ENCODE measurements at regions not wholly inside any gene's neighbourhood (a gene's known extent, or its start where the extent isn't known, plus 50 kb on each side); places are given as distances from the start of the nearest gene placed in this dataset.
A peak's percentile ranks its signal among the peaks of the same experiment; 100 is the strongest.

DNA sequence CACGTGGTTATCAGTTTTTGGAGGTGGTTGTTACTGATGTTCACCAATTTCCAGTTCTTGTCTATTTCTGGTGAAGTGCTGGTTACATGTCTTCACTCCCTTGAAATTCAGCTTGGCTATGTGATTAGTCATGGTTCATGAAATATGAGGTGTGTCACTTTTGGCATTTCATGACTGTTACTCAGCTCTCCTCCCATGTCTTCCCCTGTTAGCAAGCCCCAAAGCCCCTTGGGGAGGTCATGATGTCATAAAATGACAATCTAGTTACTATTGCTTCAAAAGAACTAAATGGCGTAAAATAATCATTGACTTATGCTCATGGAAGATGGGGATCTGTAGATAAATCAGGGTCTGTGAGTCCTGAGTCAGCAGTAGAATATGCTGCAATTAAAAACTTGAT lies 425.1 kb downstream of the SETD4 start:
- no peak for DNase-seq

DNA sequence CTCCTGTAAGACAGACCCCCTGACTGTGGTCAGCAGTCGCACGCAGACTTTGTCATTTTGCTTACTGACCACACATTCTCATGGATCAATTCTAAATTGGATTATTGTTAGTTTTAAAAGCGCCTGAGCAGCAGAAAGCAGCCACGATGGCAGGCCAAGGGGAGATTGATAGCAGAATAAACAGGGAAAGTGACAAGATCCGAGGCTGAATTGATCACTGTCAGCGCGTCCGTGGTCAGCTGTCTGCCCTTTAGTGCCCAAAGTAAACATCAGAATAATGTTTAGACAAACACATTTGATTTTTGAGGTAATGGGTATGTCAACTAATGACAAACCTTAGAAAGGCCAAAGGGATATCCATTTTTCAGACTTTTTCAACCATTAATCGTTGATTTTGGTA lies 426.8 kb downstream of the SETD4 start:
- no peak for DNase-seq

DNA sequence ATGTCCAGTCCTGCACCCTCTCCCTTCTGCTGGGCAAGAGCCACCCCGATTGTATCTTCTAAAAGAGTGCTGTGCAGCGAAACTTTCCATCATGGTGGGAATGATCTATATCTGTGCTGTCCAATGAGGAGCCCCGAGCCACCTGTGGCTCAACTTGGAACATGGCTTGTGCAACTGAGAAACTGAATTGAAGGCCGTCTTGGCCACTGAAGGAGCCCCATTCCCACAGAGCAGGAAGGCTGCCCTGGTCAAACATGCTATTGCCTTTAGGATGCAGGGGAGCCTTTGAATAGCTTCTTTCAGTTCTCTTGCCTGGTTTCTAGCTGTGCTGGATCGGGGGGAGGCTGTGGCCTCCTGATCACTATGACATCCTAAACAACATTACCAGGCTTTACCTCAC lies 427.6 kb downstream of the SETD4 start:
- DNase-seq = no peak

DNA sequence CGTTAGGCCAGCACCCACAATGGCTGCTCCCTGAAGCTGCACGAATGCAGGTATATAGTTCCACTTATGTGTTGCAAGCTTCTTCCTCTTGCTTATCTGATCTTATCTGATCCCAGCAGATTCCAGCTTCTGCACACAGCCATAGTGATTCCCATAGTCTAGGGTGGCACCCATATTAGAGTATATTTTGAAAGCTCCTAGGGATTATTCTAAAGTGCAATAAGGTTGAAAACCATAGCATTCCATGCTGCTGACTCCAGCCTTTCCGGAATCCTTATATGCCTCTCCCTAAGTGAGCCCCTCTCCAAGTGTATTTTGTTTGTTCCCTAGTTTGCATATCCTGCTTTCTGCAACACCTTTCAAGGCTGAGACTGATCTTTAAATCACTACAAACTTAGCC lies 432.0 kb downstream of the SETD4 start:
- DNase-seq = no peak

DNA sequence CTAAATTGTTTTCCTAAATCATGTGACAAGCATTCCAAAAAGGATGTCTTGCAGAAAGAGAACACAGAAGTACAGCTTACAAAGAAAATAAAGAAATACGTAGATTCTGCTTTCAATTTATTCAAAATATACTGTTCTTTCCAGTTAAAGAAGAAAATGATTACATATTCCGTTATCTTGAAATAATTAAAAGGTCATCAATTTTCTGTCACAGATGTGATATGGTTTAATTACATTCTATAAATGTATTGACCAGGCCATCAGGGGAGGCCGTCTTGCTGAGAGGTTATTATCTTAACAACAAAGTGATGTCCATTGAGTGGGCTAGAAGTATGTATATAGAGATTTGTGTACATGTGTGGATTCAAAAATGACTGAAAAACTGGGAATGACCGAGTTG lies 432.9 kb downstream of the SETD4 start:
- no peak for DNase-seq

DNA sequence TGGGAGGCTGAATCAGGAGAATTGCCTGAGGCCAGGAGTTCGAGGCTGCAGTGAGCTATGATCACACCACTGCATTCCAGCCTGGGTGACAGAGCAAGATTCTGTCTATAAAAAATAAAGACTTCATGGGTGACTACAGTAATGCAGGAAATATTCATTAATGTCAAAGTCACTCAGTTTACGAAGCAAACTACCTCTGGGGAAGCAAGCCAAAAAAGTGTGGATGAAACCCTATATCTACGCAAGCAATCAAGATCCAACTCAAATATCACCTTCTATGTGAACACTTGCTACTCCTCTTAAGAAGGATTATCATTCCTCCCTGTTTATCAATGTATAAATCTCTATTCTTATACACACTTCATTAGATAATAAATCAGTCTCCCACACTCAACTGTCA lies 434.8 kb downstream of the SETD4 start:
- no peak for DNase-seq

DNA sequence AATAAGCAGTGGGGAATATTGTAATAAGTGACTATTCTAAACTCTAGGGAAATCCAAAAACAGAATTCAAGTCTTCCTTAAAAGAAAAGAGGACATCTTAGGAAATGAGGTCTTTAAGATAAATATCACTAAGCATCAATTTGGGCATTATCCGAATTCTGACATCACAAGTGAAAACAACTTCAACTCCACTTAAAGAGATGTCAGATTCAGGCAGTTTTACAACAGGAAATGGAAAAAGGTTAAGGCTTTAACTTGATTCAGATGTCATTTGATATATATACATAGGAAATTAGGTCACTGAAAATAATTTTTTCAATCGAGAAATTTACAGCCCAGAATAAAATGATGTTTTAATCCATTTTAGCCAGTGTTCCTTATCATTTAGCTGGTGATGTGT lies 435.4 kb downstream of the SETD4 start:
- no peak for DNase-seq

DNA sequence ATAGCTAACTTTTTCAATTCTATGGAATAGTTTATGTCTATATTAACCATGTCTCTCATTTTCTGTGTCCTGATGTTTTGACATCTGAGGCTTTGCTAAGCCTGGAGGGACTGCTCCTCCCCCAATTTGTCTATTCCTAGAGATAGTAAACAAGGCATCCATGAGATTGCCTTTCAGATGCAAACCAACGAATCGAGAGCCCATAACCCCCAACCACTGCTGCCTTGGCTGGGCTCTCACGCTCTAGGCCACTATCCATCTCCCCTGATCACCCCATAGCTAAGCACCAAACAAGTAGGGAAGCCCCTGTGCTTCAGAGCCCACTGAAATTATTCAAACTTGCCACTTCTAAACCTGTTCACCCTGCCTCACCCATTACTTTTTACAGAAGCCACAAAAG lies 437.7 kb downstream of the SETD4 start:
- no peak for DNase-seq

DNA sequence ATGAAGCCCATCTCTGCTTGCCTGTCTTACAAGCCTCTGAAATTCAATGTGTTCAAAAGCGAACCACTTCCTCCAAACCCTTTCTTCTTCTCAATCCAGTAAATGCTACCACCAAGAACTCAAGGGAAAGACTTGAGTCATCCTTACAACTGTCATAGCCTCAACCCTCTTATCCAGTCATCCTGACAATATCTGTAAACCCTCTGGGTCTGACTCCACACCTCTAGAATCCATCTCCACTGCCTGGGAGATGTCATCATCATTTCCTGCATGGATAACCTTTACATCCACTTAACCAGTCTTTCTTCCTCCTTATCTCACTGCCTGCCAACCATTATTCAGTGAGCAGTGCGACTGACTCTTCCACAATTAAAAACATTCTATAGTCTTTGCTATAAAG lies 441.1 kb downstream of the SETD4 start:
- no peak for DNase-seq

DNA sequence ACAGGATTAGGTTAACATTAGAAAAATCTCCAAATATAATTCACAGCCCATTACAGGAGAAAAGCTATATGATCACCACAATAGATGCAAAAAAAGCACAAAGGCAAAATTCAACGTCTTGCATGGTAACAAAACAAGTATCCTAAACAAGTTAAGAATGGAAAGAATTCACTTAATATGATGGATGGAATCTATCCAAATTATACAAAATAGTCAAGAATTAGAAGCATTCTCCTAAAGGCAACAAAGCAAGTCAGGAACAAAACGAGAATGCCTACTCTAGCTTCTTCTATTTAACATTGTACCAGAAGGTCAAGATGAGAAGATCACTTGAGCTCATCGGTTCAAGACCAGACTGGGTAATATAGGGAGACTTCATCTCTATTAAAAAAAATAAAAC lies 442.8 kb downstream of the SETD4 start:
- DNase-seq = no peak

DNA sequence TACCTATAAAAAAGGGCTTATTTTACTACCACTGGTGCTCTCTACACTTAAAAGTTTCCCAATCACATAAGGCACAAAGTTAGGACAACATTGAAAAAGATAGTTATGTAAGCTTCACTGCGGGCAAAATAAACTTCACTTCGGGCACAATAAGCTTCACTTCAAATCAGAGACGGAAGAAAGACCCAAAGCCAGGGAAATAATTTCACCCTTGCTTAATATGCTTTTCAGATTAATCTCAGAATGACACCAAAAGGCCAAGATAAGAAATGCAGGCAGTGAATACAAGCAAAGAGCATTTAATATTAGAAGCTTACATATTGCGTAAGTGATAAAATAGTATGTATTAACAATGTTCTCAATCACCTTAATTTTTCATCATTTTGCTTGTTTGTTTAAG lies 444.2 kb downstream of the SETD4 start:
- DNase-seq = peak; percentile 5

DNA sequence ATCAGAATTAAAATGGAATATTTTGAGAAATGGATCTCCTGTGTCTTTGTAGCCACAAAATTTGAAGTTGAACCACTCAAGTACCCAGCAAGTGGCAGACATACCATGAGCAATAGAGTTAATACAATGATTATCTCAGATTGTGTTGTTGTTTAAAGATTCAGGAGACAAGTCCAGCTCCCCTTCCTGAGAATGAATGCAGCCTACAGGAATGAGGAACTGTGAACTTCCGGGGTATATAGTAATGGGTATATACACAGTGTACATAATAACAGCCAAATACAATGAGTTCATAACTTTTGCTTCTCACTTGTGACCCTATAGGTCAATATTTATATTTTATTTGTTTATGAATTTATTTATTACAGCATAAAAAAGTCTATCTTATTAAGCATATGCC lies 445.0 kb downstream of the SETD4 start:
- no peak for DNase-seq

DNA sequence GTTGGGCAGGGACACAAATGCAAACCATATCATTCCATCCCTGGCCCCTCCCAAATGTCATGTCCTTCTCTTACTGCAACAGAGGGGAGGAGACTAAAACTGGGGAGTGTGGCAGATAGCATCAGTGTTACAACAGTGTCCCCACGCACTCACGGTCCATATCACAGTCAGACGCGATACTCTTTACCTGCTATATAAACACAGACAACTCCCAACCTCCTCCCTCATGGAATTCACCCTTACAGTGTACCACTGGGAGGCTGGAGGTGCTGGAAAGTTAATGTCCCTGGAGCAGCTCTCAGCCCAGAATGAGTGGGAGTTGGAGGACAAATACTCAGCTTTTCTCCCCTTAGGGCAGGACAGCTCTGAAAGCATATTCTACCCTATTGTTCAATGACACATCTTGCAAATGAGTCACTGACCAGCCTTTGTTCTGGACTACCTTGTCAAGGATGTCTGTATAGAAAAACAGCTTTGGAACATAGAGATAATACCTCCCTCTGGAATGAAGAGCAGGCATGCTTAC lies 445.9 kb downstream of the SETD4 start:
- DNase-seq = no peak

DNA sequence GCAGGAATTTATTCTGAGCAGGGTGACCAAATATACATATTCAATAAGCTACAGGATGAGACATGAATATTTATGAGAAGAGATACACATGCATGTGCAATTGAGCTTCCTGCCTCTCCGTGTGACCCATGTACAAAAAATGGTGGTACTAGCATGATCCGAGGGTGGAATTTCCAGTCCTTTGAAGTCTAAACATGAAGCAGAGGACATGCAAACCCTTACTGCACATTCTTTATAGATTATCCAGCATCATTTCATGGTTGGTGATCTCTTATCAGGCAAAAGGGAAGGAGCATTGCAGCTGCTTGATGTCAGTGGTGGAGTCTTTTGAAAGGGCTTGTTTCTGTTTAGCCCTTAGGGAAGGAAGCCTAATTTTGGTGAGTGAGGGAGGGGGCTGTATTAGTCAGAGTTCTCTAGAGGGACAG lies 448.6 kb downstream of the SETD4 start:
- no peak for DNase-seq

DNA sequence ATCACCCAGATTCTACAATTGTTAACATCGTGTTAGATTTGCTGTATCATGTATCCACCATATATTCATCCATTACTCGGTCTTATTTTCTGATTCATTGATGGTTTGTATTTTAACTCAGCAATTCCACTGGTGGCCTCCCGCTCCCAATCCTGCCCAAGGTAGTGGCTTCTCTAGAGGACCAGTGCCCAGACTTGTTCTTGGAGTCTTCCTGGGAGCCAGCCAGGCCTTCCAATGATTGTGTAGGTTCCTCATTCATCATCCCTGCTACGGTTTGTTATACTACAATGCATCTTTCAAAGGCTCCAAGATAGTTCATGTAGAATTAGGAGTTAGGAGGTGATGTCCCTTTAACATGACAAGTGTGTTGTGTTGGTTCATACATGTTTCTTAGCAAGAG lies 451.1 kb downstream of the SETD4 start:
- no peak for DNase-seq

DNA sequence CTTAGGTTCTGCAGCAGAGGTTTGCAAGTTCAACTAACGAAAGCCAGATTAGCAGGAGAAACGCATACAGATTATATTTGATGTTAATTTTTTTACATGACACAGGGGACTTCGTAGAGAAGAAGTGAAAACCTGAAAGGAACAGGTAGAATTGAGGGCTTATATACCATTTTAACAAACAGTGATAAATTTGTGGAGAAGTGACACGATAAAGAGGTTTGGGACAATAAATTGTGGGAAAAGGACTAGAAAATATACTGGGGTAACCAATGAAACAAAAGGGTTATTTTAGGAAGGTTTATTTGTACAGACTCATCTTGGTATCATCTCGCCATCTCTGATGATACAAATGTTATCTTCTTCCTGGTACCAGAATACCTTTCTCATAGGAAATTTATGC lies 452.9 kb downstream of the SETD4 start:
- no peak for DNase-seq

DNA sequence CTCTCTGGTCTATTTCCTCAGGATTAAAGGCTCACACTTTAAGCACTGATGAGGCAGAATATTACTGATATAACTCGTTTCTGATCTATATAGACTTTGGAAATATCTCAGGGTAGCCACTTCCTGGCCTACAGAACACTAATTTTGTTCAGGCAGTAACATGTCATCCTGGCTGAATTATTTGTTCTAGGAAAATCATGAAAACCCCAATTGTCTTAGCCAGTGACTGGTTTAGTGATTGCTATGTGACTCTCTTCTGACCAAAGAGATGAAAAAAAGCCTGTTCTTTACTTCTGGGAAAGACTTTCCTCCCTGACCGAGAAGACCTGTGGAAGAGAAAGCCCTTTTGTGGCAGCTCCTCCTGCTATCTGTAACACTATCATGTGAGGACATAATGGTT lies 453.7 kb downstream of the SETD4 start:
- DNase-seq = no peak

DNA sequence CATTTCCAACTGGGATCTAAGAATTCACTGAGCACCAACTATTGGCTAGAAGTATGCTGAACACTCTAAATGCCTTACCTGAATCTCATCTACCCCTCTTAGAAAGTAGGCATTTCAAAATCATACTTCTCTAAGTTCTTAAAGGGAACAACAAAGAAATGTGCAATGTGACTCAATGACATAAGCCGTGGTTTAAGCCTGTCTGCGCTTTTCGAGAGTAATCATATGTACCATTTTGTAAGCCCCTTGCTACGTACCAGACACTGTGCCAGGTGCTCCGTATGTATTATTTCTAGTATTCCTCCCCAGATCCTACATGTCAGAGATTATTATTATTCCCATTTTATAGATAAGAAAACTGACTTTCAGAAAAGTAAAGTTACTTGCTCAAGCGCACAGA lies 454.2 kb downstream of the SETD4 start:
- no peak for DNase-seq

DNA sequence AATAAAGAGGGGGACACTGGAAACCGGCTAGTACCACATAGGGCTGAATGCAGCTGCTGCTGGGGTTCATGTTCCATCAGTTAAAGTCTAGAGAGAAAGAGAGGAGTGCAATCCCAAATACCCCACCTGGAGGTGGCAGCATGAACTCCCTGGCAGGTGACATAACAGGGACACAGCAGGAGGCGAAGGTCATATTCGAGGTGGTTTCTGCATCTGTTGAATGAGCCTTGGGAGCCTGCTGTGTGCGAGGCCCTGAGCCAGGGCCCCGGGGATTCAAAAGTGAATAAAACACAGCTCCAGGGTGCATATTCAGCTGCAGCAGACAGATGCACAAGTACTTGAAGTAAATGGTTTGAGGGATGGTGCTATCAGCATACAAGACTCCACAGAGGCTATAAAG lies 456.8 kb downstream of the SETD4 start:
- no peak for DNase-seq

DNA sequence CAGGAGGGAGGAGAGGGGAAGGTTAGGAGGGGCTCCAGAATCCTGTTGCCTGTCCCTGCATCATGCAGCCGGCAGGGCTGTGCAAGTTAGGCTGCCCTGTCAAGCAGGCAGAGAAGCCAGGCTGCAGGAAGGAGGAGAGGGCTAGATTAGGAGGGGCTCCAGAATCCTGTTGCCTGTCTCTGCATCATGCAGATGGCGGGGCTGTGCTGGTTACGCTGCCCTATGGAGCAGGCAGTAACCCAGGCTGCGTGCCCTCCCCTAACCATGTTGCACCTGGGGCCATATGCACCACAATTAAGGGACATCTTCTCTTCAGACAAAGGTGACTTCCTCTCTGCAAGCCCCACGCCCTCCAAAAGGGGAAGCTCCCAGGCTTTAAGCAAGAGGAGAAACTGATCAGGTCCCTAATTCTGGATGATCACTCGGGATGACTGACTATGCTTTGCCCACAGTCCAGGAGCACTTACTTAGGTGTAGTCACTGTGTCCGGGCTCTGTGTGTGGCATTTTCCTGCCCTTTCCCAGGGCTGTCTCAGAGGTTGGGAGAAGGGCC lies 457.4 kb downstream of the SETD4 start:
- no peak for DNase-seq

DNA sequence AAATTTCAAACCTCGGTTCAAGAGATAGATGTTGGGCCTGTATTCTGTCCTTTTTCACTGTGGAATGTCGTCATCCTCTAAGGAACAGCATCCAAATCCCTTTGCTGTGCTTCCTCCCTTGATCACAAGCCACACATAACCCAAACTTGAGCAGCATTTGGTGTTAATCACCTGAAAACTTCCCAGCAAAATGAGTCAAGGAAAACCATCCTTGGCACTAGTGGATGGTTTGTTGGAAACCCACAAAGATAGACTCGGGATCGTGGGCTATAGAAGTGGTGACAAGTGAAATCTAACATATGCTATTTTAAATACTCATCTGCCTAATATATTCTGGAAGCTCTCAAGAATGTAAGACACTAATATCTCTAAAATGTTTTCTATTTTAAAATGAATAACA lies 459.1 kb downstream of the SETD4 start:
- no peak for DNase-seq

DNA sequence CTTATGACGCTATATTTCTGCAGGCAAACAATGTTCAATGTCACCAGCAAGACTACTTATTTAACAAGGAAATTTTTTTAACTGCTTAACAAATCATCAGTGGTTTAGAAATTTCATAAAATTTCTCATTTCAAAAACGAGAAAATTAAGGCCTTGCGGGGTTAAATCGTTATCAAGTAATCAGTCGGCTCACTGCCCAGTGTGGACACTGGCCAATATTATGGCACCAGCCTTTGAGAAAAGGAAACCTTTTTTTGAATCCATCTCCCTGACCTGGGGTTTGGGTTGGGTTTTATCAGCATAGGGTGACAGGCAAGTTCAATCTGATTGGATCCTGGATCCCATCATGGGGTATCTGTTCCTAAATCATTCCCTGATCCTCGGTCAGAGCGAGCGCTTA lies 461.2 kb downstream of the SETD4 start:
- DNase-seq = no peak

DNA sequence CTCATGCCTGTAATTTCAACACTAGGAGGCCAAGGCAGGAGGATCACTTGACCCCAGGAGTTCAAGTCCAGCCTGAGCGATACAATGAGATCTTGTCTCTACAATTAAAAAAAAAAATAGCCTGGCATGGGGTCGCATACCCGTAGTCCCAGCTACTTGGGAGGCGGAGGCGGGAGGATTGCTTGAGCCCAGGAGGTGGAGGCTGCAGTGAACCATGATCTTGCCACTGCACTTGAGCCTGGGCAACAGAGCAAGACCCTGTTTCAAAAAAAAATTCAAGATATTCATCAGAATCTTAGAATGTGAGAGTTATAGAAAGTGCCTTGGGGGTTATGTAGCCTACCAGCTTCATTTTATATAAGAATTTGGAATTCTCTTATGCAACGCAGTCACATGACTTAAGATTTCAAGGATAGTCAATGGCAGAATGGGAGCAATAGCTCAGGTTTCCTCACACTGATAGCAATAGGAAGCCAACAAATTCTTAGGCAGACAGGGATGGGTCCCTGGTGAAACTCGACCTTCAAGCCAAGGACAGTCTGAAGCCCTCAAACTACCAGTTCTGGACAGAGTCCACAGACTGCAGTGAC lies 462.5 kb downstream of the SETD4 start:
- no peak for DNase-seq

DNA sequence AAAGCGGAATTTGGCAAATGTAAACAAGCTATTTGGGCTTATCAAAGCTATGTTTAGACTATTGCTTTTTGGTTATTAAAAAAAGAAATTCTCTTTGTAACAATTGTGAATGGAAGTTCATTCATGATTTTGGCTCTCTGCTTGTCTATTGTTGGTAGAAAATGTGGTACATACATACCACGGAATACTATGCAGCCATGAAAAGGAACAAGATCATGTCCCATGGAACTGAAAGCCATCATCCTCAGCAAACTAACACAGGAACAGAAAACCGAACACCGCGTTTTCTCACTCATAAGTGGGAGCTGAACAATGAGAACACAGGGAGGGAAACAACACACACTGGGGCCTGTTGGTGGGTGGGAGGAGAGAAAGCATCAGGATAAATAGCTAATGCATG lies 465.4 kb downstream of the SETD4 start:
- no peak for DNase-seq

DNA sequence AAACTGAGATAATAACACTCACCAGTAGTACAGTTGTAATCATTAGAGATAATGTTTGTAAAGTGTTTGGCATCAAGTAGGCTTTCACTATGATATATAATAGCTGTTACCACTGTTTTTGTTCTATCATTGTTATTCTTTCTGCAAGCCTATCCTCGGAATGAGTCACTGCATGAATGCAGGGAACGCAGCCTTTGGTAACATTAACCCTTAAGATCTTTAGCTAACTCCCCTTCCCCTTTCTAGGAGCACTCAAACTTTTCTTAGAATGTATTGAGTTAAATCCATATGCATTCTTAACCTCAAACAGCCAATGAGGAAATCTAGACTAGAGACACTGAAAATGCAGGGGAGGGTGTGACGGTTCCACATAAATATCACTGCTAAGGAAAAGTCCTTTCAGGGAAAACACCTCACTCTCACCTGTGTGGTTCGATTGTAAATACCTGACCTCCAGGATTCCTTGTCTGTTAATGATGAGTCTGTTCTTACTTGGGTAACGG lies 467.3 kb downstream of the SETD4 start:
- no peak for DNase-seq
